ENCODE measurements at regions not wholly inside any gene's neighbourhood (a gene's known extent, or its start where the extent isn't known, plus 50 kb on each side); places are given as distances from the start of the nearest gene placed in this dataset.
"Not testable (repeated sequence)": the region's sequence is repeated elsewhere in the genome, so short reads cannot be mapped to it uniquely, and the experiment has no call there.

DNA sequence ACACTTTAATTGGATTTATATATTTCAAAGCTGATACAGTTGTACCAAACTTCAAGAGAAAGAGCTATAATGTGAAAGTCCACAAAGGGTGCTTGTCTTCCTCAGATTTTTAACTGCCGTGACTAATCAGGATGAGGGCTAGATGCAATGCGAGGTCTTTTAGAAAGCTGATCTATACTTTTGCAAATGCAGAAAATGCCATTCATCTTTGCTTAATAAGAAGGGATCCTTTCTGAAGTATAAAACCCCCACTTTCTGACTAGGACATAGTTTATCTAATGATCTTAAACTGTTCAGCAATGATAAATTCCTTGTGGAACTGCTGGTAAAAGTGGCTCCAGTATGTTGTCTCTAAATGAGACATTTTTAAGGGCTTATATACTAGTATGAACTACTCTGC, 102.7 kb upstream of the NGF start:
- no peak for DNase-seq
- no peak for ATAC-seq
- H3K27ac ChIP-seq, result no peak overlapping the region
- no peak overlapping the region for H3K4me3 ChIP-seq
- H3K4me1 ChIP-seq, result no peaks in the 10 kb centered on the region
- TF ChIP-seq, protein P1, sequence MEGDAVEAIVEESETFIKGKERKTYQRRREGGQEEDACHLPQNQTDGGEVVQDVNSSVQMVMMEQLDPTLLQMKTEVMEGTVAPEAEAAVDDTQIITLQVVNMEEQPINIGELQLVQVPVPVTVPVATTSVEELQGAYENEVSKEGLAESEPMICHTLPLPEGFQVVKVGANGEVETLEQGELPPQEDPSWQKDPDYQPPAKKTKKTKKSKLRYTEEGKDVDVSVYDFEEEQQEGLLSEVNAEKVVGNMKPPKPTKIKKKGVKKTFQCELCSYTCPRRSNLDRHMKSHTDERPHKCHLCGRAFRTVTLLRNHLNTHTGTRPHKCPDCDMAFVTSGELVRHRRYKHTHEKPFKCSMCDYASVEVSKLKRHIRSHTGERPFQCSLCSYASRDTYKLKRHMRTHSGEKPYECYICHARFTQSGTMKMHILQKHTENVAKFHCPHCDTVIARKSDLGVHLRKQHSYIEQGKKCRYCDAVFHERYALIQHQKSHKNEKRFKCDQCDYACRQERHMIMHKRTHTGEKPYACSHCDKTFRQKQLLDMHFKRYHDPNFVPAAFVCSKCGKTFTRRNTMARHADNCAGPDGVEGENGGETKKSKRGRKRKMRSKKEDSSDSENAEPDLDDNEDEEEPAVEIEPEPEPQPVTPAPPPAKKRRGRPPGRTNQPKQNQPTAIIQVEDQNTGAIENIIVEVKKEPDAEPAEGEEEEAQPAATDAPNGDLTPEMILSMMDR (IDR thresholded peaks at IDR 0.05), result no peak
- 89 to 95% methylated on average over 2 of the region's 2 CpGs for WGBS, 2 donors
- H3K27me3 ChIP-seq, result no peaks in the 10 kb centered on the region
- no peak for FAIRE-seq
- intact Hi-C loops (cut with DNase I), result no loop called here
- H3K9me3 ChIP-seq, result no peaks in the 10 kb centered on the region
- no peaks in the 10 kb centered on the region for H3K36me3 ChIP-seq

DNA sequence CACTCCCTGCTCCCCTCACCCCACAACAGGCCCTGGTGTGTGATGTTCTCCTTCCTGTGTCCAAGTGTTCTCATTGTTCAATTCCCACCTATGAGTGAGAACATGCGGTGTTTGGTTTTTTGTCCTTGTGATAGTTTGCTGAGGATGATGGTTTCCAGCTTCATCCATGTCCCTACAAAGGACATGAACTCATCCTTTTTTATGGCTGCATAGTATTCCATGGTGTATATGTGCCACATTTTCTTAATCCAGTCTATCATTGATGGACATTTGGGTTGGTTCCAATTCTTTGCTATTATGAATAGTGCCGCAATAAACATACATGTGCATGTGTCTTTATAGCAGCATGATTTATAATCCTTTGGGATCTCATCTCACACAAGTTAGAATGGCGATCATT, 101.5 kb upstream of the NGF start:
- ATAC-seq, result not testable (repeated sequence)
- WGBS, 2 donors, result 88 to 98% methylated on average over 3 of the region's 3 CpGs

DNA sequence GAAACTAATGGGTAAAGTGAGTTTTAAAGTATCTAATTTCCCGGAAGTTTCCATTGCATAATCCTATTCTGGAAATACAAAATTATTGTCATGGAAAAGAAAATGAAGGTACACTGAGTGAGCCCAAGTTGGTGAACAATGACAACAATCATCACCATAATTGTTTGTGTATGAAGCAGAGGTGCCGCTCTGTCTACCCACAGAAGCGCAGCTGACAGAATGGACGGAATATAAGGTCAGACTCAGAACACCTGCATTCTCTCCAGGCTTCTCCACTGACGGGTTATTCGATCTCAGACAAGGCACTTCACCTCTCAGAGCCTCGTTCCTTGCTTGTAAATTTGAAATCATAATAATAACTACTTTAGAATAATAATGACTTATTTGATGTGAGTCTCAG, 99.1 kb upstream of the NGF start:
- Histone ChIP-seq H3K27ac (no peak overlapping the region), H3K27me3 (no peaks in the 10 kb centered on the region), H3K4me1 (no peaks in the 10 kb centered on the region), H3K9me3 (no peaks in the 10 kb centered on the region), H3K36me3 (no peaks in the 10 kb centered on the region), H3K4me3 (no peak overlapping the region)
- intact Hi-C loops (cut with DNase I), result no loop called here
- TF ChIP-seq, protein P1 (IDR thresholded peaks at IDR 0.05), result no peak
- FAIRE-seq, result no peak
- no peak for DNase-seq
- 73 to 75% methylated on average over 7 of the region's 7 CpGs for WGBS, 2 donors
- no peak for ATAC-seq

More for the DNA sequence above, 101.5 kb upstream of the NGF start:
- H3K27ac ChIP-seq; H3K4me1 ChIP-seq; DNase-seq; H3K36me3 ChIP-seq; H3K9me3 ChIP-seq; FAIRE-seq; H3K27me3 ChIP-seq; H3K4me3 ChIP-seq; intact Hi-C loops (cut with DNase I): not testable (repeated sequence)

DNA sequence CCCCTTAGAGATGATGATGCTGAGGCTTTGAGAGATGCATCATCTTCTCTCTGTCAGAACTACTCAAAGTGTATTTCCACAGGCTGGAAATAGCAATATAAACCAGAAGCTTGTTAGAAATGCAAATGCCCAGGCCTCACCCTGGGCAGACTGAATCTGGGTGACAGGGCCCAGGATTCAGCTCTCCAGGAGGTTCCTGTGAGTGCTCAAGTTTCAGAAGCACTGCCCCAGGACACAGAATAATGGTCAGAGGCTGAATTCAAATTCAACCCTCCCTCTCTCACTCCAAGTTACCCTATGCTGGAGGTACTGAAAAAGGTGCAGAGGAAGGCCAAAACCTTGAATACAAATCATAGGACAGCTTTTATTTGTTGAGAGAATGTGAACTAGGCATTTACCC, 98.5 kb upstream of the NGF start:
- Histone ChIP-seq H3K36me3 (no peaks in the 10 kb centered on the region), H3K4me3 (no peak overlapping the region), H3K4me1 (no peaks in the 10 kb centered on the region), H3K27ac (no peak overlapping the region), H3K27me3 (no peaks in the 10 kb centered on the region), H3K9me3 (no peaks in the 10 kb centered on the region)
- no peak for FAIRE-seq
- no peak for ATAC-seq
- no peak for DNase-seq
- TF ChIP-seq, protein P1 (IDR thresholded peaks at IDR 0.05), result no peak
- intact Hi-C loops (cut with DNase I), result no loop called here

DNA sequence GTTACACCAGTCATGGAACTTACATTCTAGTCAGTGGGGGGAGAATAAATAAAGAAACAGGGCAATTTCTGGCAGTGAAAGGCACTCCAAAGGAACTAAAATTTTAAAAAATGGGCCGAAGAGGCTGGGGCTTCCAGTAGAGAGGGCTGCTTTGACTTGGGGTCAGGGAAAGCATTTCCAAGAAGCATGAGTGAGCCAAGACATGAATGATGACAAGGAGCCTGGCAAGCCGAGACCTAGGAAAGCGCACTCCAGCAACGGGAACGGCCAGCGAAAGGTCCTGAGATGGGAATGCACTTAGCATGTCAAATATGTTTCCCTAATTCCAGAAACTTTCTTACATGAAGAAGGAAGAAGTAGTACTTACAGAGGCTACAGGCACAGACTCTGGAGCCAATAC, 95.4 kb upstream of the NGF start:
- ATAC-seq (no peak), FAIRE-seq (no peak), DNase-seq (no peak)
- no peaks in the 10 kb centered on the region for H3K4me1 ChIP-seq
- no peaks in the 10 kb centered on the region for H3K36me3 ChIP-seq
- H3K27ac ChIP-seq, result no peak overlapping the region
- intact Hi-C loops (cut with DNase I), result no loop called here
- WGBS, 2 donors, result 76 to 84% methylated on average over 6 of the region's 6 CpGs
- no peak overlapping the region for H3K4me3 ChIP-seq
- no peaks in the 10 kb centered on the region for H3K27me3 ChIP-seq
- TF ChIP-seq, protein P1 (IDR thresholded peaks at IDR 0.05), result no peak
- H3K9me3 ChIP-seq, result no peaks in the 10 kb centered on the region

DNA sequence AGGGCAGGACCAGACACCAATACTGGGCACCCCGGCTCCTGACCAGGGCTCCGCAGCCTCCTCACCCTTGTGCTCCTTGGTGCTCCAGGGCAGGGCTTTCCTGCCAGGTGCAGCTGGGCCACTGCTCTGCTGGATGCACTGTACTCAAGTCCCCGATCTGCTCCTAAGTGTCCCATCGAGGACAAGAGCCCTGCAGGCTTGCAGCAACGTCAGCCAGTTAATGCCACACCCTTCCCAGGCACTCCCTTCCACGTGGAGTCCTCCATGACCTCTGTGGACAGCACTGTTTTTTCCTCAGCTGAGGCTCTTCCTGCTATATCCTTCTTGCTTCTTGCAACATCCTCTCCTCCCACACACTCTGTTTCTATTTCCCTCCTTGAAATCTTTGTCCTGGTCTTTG, 94.0 kb upstream of the NGF start:
- H3K27ac ChIP-seq, result no peak overlapping the region
- DNase-seq (no peak), ATAC-seq (no peak), FAIRE-seq (no peak)
- H3K27me3 ChIP-seq, result no peaks in the 10 kb centered on the region
- H3K4me3 ChIP-seq, result no peak overlapping the region
- intact Hi-C loops (cut with DNase I), result no loop called here
- TF ChIP-seq, protein P1 (IDR thresholded peaks at IDR 0.05), result no peak
- no peaks in the 10 kb centered on the region for H3K9me3 ChIP-seq
- H3K4me1 ChIP-seq, result no peaks in the 10 kb centered on the region
- WGBS, 2 donors, result 53% methylated on average over 6 of the region's 6 CpGs
- H3K36me3 ChIP-seq, result no peaks in the 10 kb centered on the region
